ENCODE measurements at regions not wholly inside any gene's neighbourhood (a gene's known extent, or its start where the extent isn't known, plus 50 kb on each side); places are given as distances from the start of the nearest gene placed in this dataset.

DNA sequence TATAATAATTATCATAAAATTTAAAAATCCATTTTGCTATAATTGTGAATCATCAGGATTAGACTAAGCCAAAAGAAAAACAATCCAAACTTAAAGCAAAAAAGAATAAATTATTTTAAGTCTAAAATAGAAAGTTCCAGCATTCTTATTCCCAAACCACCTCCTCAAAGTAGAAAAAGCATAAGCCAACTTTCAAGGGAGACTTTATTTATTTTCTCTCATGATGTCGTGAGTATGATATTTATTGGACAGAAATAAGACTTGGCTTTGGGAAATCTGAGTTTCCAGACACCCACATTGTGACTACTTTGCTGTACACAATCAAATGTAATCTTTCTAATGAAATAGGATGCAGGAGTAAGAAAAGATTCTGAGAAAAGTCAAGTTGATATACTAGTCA lies 372.1 kb downstream of the MTRR start:
- DNase-seq (ENCODE audit: low spot score): no peak

DNA sequence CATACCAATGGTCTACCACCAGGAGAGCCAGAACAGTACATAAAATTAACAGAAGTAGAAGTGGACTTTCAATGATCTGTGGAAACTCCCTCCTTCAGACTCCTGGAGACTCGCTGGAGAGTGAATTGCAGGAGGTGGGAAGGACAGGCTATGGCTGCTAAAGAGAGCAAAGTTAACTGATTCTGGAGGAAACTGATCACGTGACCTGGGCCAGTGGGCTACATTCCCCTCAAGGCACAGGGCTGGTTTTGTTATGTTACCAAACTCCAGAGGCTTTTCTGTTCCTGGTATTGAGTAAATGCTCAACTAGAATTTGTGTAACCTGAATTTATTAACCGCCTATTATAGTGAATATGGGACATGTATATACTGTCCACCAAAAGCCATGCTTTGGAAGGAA lies 372.6 kb downstream of the MTRR start:
- DNase-seq (ENCODE audit: low spot score): no peak

DNA sequence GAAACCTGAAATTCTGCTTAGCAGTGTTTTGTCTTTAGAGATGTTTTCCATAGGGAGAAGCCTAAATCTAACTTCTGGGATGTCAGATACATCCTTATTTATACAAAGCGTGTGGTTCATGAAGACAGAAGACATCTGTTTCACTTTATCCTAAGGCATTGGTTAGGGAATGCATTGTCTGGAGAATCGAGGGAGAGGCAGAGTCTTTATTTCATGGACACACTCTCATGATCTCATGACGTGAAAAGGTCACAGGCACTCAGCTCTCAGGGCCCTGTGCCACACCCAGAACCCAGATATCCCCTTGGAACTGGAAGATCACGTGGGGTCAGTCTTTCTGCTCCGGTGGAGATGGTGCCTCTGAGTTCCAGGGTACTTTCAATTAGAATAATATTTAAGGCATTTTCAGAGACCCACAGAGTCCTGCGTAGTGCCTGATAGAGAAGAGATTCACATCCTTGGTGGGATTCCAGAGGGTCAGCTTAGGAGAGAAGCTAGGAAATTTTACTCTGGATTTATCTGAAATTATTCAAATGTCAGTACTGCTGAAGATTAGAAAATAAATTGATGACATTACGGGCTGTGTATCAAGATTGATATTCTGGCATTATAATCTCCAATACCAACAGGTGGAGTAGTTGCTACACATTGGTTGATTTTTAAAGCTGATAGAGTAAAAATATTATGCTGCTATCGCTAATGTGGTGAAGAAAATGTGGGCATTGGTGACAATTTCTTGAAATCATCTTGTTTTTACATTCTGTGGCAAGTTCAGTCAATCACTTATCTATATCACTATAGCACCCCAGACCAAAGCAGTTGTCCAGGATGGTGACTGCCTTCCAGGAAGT lies 378.3 kb downstream of the MTRR start:
- DNase-seq (ENCODE audit: low spot score): peak; percentile 3

DNA sequence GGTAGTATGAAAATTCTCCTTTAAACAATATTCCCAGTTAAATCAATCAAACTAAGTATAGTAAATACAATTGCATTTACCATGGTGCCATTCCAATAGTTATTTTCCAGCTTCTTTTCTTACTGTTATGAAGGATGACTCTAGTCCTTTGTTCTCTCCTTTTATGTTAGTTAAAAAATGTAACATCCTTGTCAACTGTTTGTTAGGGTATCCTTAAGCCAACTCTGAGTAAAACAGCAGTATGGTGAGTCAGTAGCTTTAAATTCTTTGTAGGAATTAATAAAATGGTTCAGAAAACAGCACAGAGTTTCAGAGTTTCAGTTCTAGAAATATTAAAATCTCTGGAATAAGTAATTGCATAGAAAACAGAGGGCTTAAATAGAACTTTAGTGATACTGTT lies 384.4 kb downstream of the MTRR start:
- DNase-seq (ENCODE audit: low spot score): no peak

DNA sequence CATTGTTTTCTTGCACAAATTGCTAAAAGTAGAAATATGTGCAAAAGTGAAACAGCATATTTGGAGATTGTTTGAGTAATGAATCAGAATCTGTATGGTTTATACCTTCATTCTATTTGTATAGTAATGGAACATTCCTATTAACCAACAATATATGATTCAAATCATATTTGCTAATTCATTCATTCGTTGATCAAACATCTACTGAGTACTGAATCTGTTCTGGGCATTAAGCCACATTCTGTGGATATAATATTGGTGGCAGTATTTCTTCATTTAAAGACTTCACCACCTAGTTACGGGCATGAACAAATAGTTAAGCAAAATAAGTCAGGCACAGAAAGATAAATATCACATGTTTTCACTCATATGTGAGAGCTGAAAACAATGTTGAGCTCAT lies 385.7 kb downstream of the MTRR start:
- no peak for DNase-seq (ENCODE audit: low spot score)

DNA sequence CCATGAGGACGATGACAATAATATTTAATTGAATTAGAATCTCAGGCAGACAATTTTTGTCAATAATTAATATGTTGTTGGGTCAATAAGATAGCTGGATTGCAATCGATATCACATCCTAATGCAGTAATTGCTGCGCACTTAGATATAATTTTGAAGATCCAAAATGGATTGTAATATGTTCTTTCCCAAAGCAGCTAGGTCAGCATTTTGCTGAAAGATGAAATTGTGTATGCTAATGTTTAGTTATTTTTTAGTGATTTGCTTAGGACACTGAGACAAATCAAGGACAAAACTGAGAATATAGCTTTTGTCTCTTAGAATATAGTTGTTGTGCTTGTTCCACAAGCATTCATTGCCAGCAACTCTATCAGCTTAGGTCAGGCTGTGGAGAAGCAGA lies 389.9 kb downstream of the MTRR start:
- DNase-seq (ENCODE audit: low spot score): no peak

DNA sequence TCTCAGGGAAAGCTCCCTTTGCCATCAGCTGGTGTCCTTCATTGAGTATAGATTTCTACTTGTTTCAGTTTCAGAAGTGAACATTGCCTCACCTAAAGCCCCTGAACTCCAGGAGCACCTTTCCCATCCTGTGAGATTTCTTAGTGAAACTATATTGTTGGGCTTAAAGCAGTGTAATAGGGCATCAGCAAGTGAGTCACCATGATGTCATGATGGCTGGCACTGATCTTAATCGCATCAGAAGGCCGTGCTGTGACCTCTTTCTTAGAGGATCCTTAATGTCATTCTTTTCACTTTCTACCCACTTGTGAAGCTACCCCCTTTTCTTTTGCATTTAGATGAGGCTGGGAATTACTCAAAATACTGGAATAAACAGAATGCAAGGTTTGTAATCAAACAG lies 401.3 kb downstream of the MTRR start:
- DNase-seq (ENCODE audit: low spot score): no peak

DNA sequence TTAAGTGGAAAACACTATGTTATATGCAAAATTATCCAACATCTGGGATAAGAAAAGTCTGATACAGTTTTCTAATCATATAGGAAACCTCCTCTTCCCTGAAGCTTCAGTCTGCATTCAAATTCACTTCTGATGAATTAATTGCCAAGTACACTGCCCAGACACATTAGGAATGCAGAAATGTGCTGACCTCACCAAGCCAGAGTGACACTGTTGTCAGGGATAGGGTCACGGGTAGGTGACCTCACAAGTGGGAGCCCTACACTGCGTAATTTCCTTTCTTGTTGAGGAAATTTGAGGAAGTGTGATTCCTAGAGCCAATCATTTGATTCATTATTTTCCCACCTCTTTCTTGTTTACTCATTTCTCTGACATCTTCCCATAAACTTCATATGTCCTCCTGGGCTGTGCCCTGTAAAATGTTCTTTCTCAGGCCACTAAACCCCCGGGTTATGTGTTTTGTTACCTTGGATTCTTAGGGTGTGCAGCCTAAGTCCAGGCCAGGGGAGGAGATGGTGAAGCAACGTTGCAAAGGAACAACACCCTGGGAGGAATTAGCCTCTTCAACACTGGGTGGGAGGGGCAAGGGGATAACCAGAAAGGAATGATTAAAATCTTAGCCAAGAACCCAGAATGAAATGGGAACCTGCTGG lies 411.9 kb downstream of the MTRR start:
- DNase-seq (ENCODE audit: low spot score): no peak

DNA sequence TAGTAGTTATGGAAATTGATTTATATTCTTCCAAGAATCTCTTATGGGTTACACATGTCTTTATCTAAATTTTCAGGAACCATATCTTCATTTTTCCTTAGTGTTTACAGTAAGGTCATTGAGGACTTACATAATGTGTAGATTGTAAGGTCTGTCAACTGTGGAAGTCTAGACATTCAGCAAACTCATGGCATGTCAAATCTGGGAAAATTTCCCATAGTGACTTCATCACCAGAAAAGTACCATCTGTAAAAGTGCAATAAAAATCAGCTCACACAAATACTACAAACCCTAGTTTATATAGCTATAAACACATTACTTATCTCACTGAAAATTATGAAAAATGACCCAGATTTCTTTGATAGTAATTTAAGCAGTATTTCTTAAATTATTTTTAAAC lies 419.4 kb downstream of the MTRR start:
- no peak for DNase-seq (ENCODE audit: low spot score)

DNA sequence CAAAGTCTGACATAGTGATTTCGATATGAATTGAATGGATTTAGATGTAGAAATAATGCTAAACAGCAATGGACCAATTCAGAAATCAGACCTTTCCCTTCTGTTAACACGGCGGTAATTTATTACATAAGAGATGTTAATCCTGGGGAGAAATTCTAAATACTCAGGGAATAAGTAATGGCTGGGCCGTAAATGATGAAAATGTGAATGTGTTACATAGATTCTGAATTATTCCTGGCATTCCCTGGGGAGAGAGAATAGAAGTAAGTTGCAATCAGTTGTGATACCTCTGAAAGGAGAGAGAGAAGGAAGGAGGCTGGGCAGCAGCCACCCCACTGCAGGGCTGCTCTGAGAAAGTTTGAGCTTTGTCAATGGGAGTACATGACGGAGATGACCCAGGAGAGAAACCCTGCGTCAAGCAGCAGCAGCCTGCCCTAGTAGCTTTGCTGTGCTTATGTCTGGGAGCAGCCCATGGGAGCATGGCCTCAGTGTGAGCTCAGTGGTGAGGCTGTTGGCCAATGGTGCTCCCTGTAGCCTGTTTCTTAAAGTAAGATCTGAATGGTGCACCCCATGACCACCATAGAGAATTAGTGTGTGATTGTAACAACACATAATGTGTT lies 420.1 kb downstream of the MTRR start:
- DNase-seq (ENCODE audit: low spot score): no peak

DNA sequence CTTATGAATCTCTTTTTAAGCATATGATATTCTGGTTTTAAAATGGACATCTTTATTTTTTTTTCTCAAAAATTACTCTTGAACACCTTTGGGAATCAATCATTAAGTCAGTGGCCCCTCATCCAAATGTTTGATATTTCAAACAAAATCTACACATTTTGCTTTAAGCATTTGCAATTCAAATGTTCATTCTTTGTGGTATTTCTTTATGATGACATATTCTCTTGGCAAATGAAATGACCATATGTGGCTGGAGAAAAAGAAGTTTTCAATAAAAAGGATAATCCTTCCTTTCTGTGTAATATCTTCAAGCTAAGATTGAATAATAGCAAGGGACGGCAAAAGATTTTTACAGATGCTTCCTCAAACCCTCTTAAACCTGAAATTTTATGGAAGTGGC lies 420.8 kb downstream of the MTRR start:
- DNase-seq (ENCODE audit: low spot score): no peak

DNA sequence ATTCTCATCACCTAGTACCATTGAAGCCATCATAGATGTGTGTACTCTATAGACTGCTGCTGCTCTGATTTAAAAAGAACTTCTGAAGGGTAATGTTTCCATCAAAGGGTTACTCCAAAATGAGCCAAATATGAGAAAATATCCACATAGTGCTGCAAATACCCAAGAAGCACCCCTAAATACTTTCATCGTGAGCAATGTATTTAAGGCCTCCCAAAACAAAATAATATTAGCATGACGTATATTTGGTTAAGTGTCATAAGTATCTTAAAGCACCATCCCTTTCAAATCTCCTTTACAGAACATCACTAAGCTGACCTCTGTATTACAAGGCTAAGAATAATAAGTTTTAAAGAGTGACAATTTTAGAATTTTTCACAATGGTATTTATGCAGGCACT lies 421.8 kb downstream of the MTRR start:
- no peak for DNase-seq (ENCODE audit: low spot score)

DNA sequence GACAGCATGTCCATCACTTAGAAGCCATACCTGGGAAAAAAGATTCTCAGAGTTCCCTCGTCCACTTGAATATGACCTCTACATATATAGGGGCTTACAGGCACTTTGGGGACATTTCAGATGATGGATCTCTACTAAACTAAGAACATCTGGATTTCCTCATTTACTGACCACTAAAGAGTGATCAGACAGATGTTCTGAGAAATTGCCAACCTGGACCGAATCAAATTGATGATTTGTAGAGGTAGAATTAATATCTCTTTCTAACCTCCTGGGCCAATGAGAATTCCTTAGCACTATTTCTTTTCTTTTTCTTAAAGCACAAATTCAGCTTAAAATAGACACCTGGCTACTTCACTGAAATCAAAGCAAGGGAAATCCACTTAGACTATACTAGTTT lies 422.7 kb downstream of the MTRR start:
- no peak for DNase-seq (ENCODE audit: low spot score)

DNA sequence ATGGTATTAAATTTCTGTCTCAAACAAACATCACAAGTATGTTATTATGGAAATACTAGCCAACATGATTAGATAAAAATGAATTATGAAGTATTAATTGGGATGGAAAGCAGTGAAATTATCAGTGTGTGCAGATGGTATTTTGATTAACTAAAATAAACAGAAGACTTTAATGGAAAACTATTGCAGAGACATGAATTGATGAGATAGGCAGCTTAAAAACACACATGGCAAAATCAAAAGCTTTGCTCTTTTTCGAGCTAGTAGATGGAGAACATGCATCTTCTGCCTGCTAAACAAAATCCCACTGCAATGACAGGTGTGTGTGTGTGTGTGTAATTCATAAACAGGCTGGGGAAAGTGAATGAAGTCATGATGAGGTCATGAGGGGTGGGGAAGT lies 426.2 kb downstream of the MTRR start:
- DNase-seq (ENCODE audit: low spot score): no peak

DNA sequence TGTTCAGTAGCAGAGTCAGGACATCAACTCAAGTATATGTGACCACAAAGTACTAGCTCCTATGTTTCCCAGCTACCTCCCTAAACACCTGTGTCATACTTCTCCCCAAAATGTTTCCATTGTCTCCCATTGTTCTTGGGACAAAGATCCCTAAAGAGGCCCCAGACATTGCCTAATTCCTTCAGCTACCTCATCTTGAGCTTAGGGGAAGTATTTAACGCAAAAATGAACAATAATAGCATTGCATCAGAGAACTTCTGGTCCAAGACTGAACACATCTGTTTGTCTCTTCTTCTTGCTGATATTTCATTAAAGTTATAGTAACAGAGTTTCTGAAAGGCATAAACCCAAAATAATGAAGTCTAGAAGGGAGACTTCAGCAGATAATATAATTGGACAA lies 430.8 kb downstream of the MTRR start:
- no peak for DNase-seq (ENCODE audit: low spot score)

DNA sequence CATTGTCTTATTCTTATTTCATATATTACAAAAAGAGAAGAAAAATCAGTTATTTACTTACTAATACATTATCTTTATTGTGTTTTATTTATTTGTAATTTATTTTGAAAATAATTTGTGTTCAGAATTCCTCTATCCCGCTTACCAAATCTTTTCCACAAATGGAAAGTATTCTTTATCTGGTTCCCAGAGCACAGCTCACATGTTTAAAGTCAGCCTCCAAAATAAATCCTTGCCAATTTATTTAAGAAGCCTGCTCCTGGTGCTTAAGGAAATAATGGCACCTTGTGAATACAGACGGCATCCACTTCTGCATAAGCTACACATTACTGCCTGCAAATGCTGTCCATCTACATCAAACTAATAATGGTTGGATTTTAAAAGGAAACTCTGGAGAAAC lies 435.4 kb downstream of the MTRR start:
- no peak for DNase-seq (ENCODE audit: low spot score)

DNA sequence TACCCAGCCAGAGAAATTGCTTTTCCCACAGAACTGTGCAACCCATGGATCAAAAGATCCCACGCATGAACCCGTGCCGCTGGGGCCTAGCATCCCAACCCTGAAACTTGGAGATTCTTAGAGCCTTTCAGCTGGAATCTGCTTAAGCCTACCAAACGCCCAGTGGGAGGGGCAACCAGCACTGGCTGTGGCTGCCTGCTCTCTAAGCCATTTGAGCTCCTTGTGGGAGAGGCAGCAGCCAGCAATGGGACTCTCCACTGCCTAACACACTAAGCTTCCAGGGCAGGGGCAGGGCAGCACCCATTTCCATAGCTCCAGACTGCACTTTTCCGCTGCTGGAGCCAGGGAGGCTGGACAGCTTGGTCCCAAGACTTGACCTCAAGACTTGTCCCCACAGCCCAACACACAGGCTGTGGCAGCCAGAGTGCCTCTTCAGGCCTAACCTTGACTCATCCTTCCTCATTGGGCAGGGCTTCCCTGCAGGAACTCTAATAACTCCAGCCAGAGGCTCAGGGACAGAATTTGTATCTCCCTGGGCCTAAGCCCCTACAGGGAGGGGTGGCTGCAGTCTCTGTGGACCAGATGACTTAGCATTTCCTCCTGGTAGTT lies 437.4 kb downstream of the MTRR start:
- DNase-seq (ENCODE audit: low spot score): no peak

DNA sequence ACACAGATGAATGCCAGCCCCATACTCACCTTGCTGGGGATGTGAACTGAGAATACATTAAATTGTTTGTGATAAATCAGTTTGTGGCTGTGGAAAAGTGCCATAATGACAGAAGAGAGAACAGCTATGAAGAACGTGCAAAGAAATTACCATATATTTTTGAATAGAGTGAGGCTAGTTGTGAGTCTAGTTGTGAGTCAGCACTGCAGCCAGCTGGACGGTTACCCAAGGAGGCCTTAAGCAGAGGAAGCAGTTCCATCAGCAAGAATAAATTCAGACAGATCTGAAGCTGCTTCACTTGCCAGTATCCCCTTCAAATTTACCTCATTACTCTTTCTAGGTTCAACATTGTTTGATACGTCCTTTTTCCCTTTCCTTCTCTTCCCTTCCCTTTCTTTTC lies 446.0 kb downstream of the MTRR start:
- no peak for DNase-seq (ENCODE audit: low spot score)

DNA sequence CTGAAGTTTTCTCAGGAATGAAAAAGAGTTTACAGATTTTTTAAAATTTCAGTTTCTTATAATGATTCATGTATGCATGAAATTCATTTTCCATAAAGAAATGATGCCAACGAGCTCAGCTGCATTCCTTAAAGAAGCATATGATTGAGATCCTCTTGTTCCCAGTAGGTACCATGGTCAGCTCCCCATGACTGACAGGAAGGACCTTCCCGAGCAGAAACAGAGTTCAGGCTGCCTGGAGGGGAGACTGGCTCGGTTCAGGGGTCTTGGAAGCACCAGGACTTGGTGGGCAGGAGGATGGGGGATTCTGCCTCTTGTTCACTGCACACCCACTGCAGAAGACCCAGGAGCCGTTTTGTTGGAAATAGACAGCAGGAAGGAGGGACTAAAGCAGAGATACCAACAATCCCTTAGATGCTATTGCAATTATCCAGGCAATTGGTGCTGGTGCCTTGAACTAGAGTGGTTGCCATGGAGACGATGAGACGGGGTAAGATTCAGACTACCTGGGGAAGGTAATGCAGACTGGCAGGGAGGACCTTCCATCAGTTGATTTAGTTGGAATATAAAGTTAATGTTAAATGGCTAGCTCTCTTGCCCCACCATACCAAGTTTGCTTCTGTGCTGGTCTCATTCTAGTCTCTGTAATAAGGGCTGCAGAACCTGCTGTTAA lies 447.8 kb downstream of the MTRR start:
- DNase-seq (ENCODE audit: low spot score): no peak

DNA sequence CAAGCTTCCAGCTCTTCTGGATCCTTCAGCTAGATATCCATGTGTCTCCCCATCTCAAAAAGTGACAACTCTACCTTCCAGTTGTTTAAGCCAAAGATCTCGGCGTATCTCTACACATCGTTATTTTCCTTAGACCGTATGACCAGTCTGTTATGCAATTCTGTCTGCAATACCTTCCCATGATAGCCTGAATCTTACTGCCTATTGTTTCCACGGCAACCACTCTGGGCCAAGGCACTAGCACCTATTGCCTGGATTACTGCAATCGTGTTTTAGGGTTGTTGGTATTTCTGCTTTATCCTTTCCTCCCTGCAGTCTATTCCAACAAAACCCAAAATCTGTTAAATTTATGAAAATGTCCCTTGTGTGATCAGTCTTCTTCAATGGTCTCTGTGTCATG lies 448.4 kb downstream of the MTRR start:
- DNase-seq (ENCODE audit: low spot score): no peak

DNA sequence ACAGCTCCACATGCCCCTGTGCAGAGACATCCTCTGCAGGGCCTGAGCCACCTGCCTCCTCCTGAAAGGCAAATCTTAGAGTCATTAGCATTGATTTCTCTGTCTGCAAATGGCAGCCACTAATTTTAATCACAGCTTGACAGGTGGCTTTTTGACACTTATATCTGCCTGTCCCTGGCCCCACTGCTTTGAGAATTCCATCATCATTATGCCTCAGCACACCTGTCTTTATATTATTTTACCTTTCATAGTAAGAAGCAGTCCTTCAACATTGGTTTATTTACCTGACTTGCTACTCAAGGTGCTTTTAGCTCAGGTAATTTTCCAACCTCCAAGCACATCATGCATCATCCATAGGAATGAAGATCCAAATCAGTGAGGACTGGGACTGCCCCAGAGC lies 451.3 kb downstream of the MTRR start:
- no peak for DNase-seq (ENCODE audit: low spot score)

DNA sequence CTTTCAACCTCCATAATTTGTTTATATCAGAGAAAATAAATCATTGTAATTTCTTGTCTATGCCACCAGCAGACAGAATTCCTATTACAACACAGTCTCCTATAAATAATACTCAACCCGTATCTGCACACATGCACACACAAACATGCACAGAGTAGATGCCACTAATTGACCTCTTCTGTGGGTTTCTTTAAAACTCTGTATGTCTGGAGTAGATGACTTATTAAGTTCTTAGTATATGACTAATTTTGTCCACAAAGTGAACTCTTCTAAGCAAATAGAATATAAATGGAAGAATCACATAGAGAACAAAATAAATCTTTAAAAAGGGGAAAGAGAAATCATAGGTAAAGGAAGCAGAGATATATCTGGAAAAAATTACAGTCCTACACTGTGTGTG lies 452.3 kb downstream of the MTRR start:
- DNase-seq (ENCODE audit: low spot score): no peak

DNA sequence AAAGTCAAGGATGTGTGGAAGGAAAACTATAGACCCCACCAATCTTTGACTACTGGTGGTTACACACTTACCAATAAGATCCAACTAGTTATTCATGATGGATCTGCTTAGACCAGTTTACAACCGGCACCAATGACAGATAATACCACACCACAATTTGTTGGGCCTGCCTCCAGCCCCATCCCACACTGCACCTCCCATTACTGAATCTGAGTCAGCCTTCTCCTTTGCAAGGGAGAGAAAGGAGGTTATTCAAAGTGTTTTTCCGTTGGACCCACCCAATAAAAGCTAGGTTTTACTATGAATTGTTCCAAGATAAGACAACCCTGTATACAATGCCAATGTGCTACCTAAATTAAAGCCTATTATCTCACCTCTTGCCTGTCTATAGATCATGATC lies 453.5 kb downstream of the MTRR start:
- no peak for DNase-seq (ENCODE audit: low spot score)
